Keratinocyte (primary cell): ENCODE measurements at regions not wholly inside any gene's neighbourhood (a gene's known extent, or its start where the extent isn't known, plus 50 kb on each side); places are given as distances from the start of the nearest gene placed in this dataset.

Experiments used
- DNase-seq: peaks from one replicate; pipeline ENCODE4 v3.0.0-alpha.2; 2011; ENCODE audit warnings: low read depth, missing footprints, low spot score
- FAIRE-seq: peaks from 2 replicates; lab custom pipeline; 2011; peaks lifted over from hg19 to GRCh38; lab: Jason Lieb, UNC
- H2AFZ ChIP-seq: 2 replicates; pipeline ENCODE4 v1.6.0; 2012; ENCODE audit warnings: low read length, control low read depth, inconsistent platforms; ENCODE audit not compliant: control insufficient read depth
- H3K27ac ChIP-seq: 2 replicates; pipeline ENCODE4 v1.5.1; 2011; ENCODE audit warnings: low read length; ENCODE audit not compliant: control insufficient read depth, insufficient read depth
- H3K27me3 ChIP-seq: 3 replicates; pipeline ENCODE4 v1.6.0; 2011; ENCODE audit warnings: low read length; ENCODE audit not compliant: control insufficient read depth, insufficient read depth; ENCODE audit errors: extremely low read depth
- H3K36me3 ChIP-seq, 2 experiments: 2 replicates in 1 of 2; 3 replicates in 1 of 2; pipeline ENCODE4 v1.5.1; 2011; ENCODE audit warnings: low read length in 2 of 2, mild to moderate bottlenecking in 1 of 2; ENCODE audit not compliant: control insufficient read depth in 2 of 2, insufficient read depth in 2 of 2; ENCODE audit errors: extremely low read depth in 1 of 2
- H3K4me1 ChIP-seq: 3 replicates; pipeline ENCODE4 v1.5.1; 2011; ENCODE audit warnings: low read length; ENCODE audit not compliant: control insufficient read depth, insufficient read depth; ENCODE audit errors: extremely low read depth
- H3K4me2 ChIP-seq: 3 replicates; pipeline ENCODE4 v1.6.0; 2011; ENCODE audit warnings: low read depth, low read length; ENCODE audit not compliant: control insufficient read depth, insufficient read depth; ENCODE audit errors: extremely low read depth
- H3K4me3 ChIP-seq, 3 experiments: fragments of 200-600 bp in 1 of 3; sonication (generic) in 1 of 3; 2 replicates in 2 of 3; 3 replicates in 1 of 3; pipeline ENCODE4 v1.5.1; 2011 to 2016; ENCODE audit warnings: low read length in 3 of 3, mild to moderate bottlenecking in 3 of 3, control low read depth in 2 of 3, inconsistent platforms in 1 of 3, low read depth in 1 of 3, mixed read lengths in 1 of 3, mixed run types in 1 of 3, moderate library complexity in 1 of 3; ENCODE audit not compliant: control insufficient read depth in 2 of 3, insufficient read depth in 2 of 3; ENCODE audit errors: extremely low read depth in 1 of 3
- H3K79me2 ChIP-seq: 2 replicates; pipeline ENCODE4 v1.6.0; 2012; ENCODE audit warnings: low read length; ENCODE audit not compliant: control insufficient read depth, insufficient read depth
- H3K9ac ChIP-seq: 3 replicates; pipeline ENCODE4 v1.6.0; 2011; ENCODE audit warnings: low read length; ENCODE audit not compliant: control insufficient read depth, insufficient read depth; ENCODE audit errors: extremely low read depth
- H3K9me1 ChIP-seq: 3 replicates; pipeline ENCODE4 v1.6.0; 2011; ENCODE audit warnings: low read length; ENCODE audit not compliant: control insufficient read depth, insufficient read depth; ENCODE audit errors: extremely low read depth
- H3K9me3 ChIP-seq: 2 replicates; pipeline ENCODE4 v1.5.1; 2012; ENCODE audit warnings: low read depth, low read length; ENCODE audit not compliant: control insufficient read depth
- H4K20me1 ChIP-seq: 3 replicates; pipeline ENCODE4 v1.6.0; 2011; ENCODE audit warnings: low read length; ENCODE audit not compliant: control insufficient read depth, insufficient read depth; ENCODE audit errors: extremely low read depth
- EZH2 ChIP-seq: IDR thresholded peaks from one replicate; pipeline ENCODE4 v1.6.1; 2012; ENCODE audit warnings: inconsistent platforms, mild to moderate bottlenecking, low read length, moderate library complexity
- dilution Hi-C: fragments of 300-500 bp; cut with MboI; formaldehyde crosslinking; loops from one replicate; pipeline ENCODE4 v1.7.0; 2020; ENCODE audit warnings: low sequenced_read_pairs; ENCODE audit not compliant: extremely low pct_ligation_motif_present
- TF ChIP-seq, protein P1 (sequence below), 3 experiments: IDR thresholded peaks in 1 of 3; conservative IDR thresholded peaks in 1 of 3; optimal IDR thresholded peaks in 1 of 3; 2 replicates in 2 of 3; 3 replicates in 1 of 3; pipeline versions ENCODE3 to v1.5.1; 2011; ENCODE audit warnings: low read length in 3 of 3, mild to moderate bottlenecking in 3 of 3, moderate library complexity in 2 of 3, control low read depth in 1 of 3, inconsistent platforms in 1 of 3; ENCODE audit not compliant: insufficient read depth in 2 of 3; ENCODE audit errors: extremely low read depth in 1 of 3

GRCh38 chr3:19645093-19645492 lies 288.9 kb downstream of the EFHB start:
- DNase-seq (no peak), FAIRE-seq (no peak)
- dilution Hi-C loops = no loop called here

DNA sequence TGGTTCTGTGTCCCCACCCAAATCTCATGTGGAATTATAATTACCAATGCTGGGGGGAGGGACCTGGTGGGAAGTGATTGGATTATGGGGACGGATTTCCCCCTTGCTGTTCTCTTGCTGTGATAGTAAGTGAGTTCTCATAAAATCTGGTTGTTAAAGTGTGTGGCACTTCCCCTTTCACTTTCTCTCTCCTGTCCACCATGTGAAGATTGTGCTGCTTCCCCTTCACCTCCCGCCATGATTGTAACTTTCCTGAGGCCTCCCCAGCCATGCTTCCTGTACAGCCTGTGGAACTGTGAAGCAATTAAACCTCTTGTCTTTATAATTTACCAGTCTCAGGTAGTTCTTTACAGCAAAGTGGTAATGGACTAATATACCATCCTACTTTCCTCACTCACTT lies 289.6 kb downstream of the EFHB start:
- H3K36me3 ChIP-seq = no peaks in the 10 kb centered on the region
- H2AFZ ChIP-seq = no peak overlapping the region
- H3K4me3 ChIP-seq = no peak overlapping the region
- no peaks in the 10 kb centered on the region for H3K4me1 ChIP-seq
- TF ChIP-seq EZH2 = no peak
- TF ChIP-seq, protein P1, sequence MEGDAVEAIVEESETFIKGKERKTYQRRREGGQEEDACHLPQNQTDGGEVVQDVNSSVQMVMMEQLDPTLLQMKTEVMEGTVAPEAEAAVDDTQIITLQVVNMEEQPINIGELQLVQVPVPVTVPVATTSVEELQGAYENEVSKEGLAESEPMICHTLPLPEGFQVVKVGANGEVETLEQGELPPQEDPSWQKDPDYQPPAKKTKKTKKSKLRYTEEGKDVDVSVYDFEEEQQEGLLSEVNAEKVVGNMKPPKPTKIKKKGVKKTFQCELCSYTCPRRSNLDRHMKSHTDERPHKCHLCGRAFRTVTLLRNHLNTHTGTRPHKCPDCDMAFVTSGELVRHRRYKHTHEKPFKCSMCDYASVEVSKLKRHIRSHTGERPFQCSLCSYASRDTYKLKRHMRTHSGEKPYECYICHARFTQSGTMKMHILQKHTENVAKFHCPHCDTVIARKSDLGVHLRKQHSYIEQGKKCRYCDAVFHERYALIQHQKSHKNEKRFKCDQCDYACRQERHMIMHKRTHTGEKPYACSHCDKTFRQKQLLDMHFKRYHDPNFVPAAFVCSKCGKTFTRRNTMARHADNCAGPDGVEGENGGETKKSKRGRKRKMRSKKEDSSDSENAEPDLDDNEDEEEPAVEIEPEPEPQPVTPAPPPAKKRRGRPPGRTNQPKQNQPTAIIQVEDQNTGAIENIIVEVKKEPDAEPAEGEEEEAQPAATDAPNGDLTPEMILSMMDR (optimal IDR thresholded peaks at IDR 0.05 in 1 of 3, IDR thresholded peaks at IDR 0.05 in 1 of 3, conservative IDR thresholded peaks at IDR 0.05 in 1 of 3; ENCODE audit: extremely low read depth in 1 of 3, insufficient read depth in 2 of 3, low read length in 3 of 3) = no peak
- dilution Hi-C loops = no loop called here
- DNase-seq (no peak), FAIRE-seq (no peak)
- no peaks in the 10 kb centered on the region for H3K9me3 ChIP-seq
- no peak overlapping the region for H3K4me2 ChIP-seq
- no peak overlapping the region for H3K27ac ChIP-seq
- H3K79me2 ChIP-seq = no peaks in the 10 kb centered on the region
- H3K9ac ChIP-seq = no peak overlapping the region
- no peaks in the 10 kb centered on the region for H4K20me1 ChIP-seq
- no peaks in the 10 kb centered on the region for H3K27me3 ChIP-seq
- no peaks in the 10 kb centered on the region for H3K9me1 ChIP-seq

More at GRCh38 chr3:19645093-19645492, 288.9 kb downstream of the EFHB start:
- H3K36me3 ChIP-seq = no peaks in the 10 kb centered on the region
- H3K27ac ChIP-seq = no peak overlapping the region
- TF ChIP-seq EZH2 = no peak
- TF ChIP-seq, protein P1 (optimal IDR thresholded peaks at IDR 0.05 in 1 of 3, IDR thresholded peaks at IDR 0.05 in 1 of 3, conservative IDR thresholded peaks at IDR 0.05 in 1 of 3; ENCODE audit: extremely low read depth in 1 of 3, insufficient read depth in 2 of 3, low read length in 3 of 3) = no peak
- no peaks in the 10 kb centered on the region for H3K9me1 ChIP-seq
- no peak overlapping the region for H3K4me2 ChIP-seq
- H3K27me3 ChIP-seq = no peaks in the 10 kb centered on the region
- H3K9ac ChIP-seq = no peak overlapping the region
- no peaks in the 10 kb centered on the region for H3K9me3 ChIP-seq
- no peak overlapping the region for H2AFZ ChIP-seq
- H3K4me1 ChIP-seq = no peaks in the 10 kb centered on the region
- H4K20me1 ChIP-seq = no peaks in the 10 kb centered on the region
- H3K79me2 ChIP-seq = no peaks in the 10 kb centered on the region
- no peak overlapping the region for H3K4me3 ChIP-seq
